ENCODE measurements at regions not wholly inside any gene's neighbourhood (a gene's known extent, or its start where the extent isn't known, plus 50 kb on each side); places are given as distances from the start of the nearest gene placed in this dataset.

DNA sequence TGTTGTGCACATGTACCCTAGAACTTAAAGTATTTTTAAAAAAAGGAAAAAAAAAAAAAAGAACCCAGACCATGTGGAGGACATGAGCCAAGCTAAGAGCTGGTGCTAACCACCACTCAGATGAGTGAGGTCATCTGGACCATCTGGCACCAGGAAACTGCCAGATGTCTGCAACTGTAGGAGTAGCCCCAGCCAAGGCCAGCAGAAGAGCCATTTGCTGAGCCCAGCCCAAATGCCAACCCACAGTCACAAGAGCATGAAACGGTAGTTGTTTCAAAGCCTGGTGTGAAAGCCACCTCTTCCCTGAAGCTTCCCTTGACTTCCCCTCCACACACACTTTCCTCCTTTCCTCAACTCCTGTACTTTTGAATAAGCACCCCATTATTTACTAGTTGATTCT is 69.2 kb upstream of the FCN1 start:
- H3K23me2 ChIP-seq (ENCODE audit: insufficient read length, low read depth, low read length, poor library complexity, severe bottlenecking): no peaks in the 10 kb centered on the region
- no peak overlapping the region for H2AFZ ChIP-seq (ENCODE audit: low read length)
- no peak overlapping the region for H3K9ac ChIP-seq (ENCODE audit: extremely low read depth, insufficient read length, low read length)

More for the DNA sequence above, 69.2 kb upstream of the FCN1 start:
- H2BK120ac ChIP-seq (ENCODE audit: low read depth, low read length, poor library complexity, severe bottlenecking): no peak overlapping the region
- H3K14ac ChIP-seq (ENCODE audit: insufficient read depth, low read length): no peak overlapping the region
- H2BK20ac ChIP-seq (ENCODE audit: low read depth, low read length, poor library complexity, severe bottlenecking): no peak overlapping the region
- no peak overlapping the region for H4K8ac ChIP-seq (replicated peaks; ENCODE audit: insufficient read length, low read depth, low read length)
- peaks cover 3 to 10% (median 6%) of the 10 kb centered on the region in 3 experiments; a peak in 6 of 7 replicates for H3K36me3 Mint-ChIP-seq (ENCODE audit: insufficient read depth in 1 of 3, low read depth in 3 of 3)
- H4K91ac ChIP-seq (ENCODE audit: insufficient read length, low read depth, low read length): no peak overlapping the region
- no peak for DNase-seq
- H4K5ac ChIP-seq (ENCODE audit: insufficient read length, low read depth, low read length): no peak overlapping the region
- peaks cover 13 to 27% of the 10 kb centered on the region in 2 experiments for H3K9me3 Mint-ChIP-seq
- H3K27ac ChIP-seq (ENCODE audit: insufficient read length, low read depth, low read length): no peak overlapping the region
- no peaks in the 10 kb centered on the region for H3K27me3 ChIP-seq (ENCODE audit: insufficient read depth, low read length)
- H3K27ac Mint-ChIP-seq: no peak overlapping the region
- H3K4me3 Mint-ChIP-seq: no peak overlapping the region
- H4K20me1 ChIP-seq (ENCODE audit: control insufficient read depth, insufficient read depth, insufficient read length): no peaks in the 10 kb centered on the region
- H3T11ph ChIP-seq (ENCODE audit: low read length): no peak overlapping the region
- no peak overlapping the region for H3K56ac ChIP-seq (ENCODE audit: insufficient read length, low read depth, low read length)
- H3K79me1 ChIP-seq (ENCODE audit: insufficient read depth, low read depth, low read length, poor library complexity, severe bottlenecking): no peaks in the 10 kb centered on the region
- no peak overlapping the region for H3K18ac ChIP-seq (ENCODE audit: insufficient read length, low read depth, low read length)
- H3K4ac ChIP-seq (ENCODE audit: low read depth, low read length): no peak overlapping the region
- no peak overlapping the region for H2BK15ac ChIP-seq (ENCODE audit: low read depth, low read length)
- H2BK5ac ChIP-seq (ENCODE audit: insufficient read length, low read length): no peak overlapping the region
- no peak for TF ChIP-seq CTCF (conservative IDR thresholded peaks at IDR 0.05)
- peaks cover 6% of the 10 kb centered on the region for H3K27me3 Mint-ChIP-seq (ENCODE audit: low read depth)
- no peaks in the 10 kb centered on the region for H3K79me2 ChIP-seq (ENCODE audit: insufficient read depth, low read length)
- peaks cover 6 to 7% of the 10 kb centered on the region in 2 experiments for H3K4me1 Mint-ChIP-seq
- H3K23ac ChIP-seq (ENCODE audit: insufficient read length, low read depth, low read length): no peak overlapping the region
- H2BK12ac ChIP-seq (ENCODE audit: insufficient read length, low read depth, low read length): no peak overlapping the region
- no CpG with 5 or more reads among the region's 1 CpG for WGBS (ENCODE audit: extremely low coverage, insufficient read length, low lambda C conversion rate)
- no peaks in the 10 kb centered on the region for H3K9me3 ChIP-seq (ENCODE audit: control insufficient read depth, low read depth, low read length)
- no peaks in the 10 kb centered on the region for H3K4me1 ChIP-seq (ENCODE audit: insufficient read depth, low read length)
- no peak overlapping the region for H3K4me2 ChIP-seq (ENCODE audit: insufficient read depth, insufficient read length, low read length)
- H2AK5ac ChIP-seq (ENCODE audit: insufficient read length, low read length): no peak overlapping the region

All from H9 (cell line).